ENCODE measurements at regions not wholly inside any gene's neighbourhood (a gene's known extent, or its start where the extent isn't known, plus 50 kb on each side); places are given as distances from the start of the nearest gene placed in this dataset.

DNA sequence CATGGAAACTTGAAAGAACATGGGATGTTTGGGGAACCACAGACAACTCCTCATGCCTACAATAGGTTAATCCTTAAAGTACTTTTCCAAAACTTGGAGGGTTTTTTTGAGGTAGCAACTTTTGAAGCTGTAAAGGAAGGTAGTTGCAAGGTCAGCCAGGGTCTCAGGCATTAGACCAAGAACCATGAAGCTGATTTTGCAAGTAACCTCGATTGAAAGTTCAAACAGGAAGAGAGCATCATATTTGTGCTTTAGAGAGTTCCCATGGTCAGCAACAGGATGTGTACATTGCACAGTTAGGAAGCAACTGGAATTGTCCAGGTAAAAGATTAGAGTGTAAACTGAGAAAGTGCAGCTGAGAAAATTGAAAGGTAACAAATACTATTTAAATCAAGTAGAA, 199.8 kb upstream of the NR2F2 start:
- no peak for DNase-seq (ENCODE audit: low read depth)
- H3K4me3 ChIP-seq (ENCODE audit: control insufficient read depth, low read depth, low read length), result no peak overlapping the region
- TF ChIP-seq CTCF (IDR thresholded peaks at IDR 0.05; ENCODE audit: control insufficient read depth, insufficient read depth, low read depth, low read length, missing control alignments), result no peak

- no peak for TF ChIP-seq CTCF (IDR thresholded peaks at IDR 0.05; ENCODE audit: control insufficient read depth, insufficient read depth, low read depth, low read length, missing control alignments)
- no peak for DNase-seq (ENCODE audit: low read depth)
- H3K4me3 ChIP-seq (ENCODE audit: control insufficient read depth, low read depth, low read length), result no peak overlapping the region
These were observed 198.4 kb upstream of the NR2F2 start for GRCh38 chr15:96132126-96132525.

- TF ChIP-seq CTCF (IDR thresholded peaks at IDR 0.05; ENCODE audit: control insufficient read depth, insufficient read depth, low read depth, low read length, missing control alignments), result no peak
- H3K4me3 ChIP-seq (ENCODE audit: control insufficient read depth, low read depth, low read length), result no peak overlapping the region
These were observed 195.1 kb upstream of the NR2F2 start for GRCh38 chr15:96135166-96136093.

DNA sequence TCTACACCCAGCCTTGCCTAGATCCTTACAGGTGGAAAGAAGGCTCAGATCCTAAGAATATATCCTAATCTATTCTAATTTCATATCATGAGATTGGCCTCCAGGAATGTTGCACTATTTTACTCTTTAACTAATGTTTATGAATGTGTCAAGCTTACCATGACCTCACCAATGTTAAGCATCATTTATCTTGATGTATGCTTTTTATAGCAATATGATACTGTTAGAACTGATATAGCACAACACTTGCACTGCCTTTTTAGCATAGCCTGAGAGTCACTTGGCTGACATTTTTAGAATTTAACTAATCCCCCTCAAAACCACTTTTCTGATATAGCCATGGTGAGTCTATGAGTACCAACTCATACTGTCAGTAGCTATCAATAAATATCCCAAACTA, 191.5 kb upstream of the NR2F2 start:
- DNase-seq (ENCODE audit: low read depth), result no peak
- no peak overlapping the region for H3K4me3 ChIP-seq (ENCODE audit: control insufficient read depth, low read depth, low read length)
- no peak for TF ChIP-seq CTCF (IDR thresholded peaks at IDR 0.05; ENCODE audit: control insufficient read depth, insufficient read depth, low read depth, low read length, missing control alignments)

More at GRCh38 chr15:96135166-96136093, 195.1 kb upstream of the NR2F2 start:
- no peak for DNase-seq (ENCODE audit: low read depth)

- no peak for TF ChIP-seq CTCF (IDR thresholded peaks at IDR 0.05; ENCODE audit: control insufficient read depth, insufficient read depth, low read depth, low read length, missing control alignments)
- no peak overlapping the region for H3K4me3 ChIP-seq (ENCODE audit: control insufficient read depth, low read depth, low read length)
- DNase-seq (ENCODE audit: low read depth), result no peak
These were observed 188.0 kb upstream of the NR2F2 start for GRCh38 chr15:96142498-96142897.

DNA sequence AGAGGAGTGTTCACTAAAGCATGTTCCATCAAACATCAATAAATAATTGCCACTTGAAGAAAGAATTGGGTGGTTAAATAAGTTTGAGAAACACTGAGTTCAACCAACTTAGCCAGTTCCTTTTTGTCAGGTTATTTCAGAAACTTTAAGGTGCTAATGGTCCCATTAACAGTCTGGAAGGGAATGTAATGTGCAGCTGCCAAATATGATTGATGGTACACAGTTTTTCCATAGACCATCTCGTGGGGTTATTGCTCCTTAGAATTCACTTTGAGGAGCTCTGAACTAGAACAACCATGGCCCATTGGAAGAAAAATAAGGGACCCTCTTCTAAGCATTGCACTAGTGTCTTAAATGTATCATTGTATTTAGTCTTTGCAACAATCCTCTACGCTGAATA, 185.8 kb upstream of the NR2F2 start:
- H3K4me3 ChIP-seq (ENCODE audit: control insufficient read depth, low read depth, low read length), result no peak overlapping the region
- TF ChIP-seq CTCF (IDR thresholded peaks at IDR 0.05; ENCODE audit: control insufficient read depth, insufficient read depth, low read depth, low read length, missing control alignments), result no peak
- no peak for DNase-seq (ENCODE audit: low read depth)

Measured in AG09309 (cell line).